ENCODE measurements at regions not wholly inside any gene's neighbourhood (a gene's known extent, or its start where the extent isn't known, plus 50 kb on each side); places are given as distances from the start of the nearest gene placed in this dataset.

DNA sequence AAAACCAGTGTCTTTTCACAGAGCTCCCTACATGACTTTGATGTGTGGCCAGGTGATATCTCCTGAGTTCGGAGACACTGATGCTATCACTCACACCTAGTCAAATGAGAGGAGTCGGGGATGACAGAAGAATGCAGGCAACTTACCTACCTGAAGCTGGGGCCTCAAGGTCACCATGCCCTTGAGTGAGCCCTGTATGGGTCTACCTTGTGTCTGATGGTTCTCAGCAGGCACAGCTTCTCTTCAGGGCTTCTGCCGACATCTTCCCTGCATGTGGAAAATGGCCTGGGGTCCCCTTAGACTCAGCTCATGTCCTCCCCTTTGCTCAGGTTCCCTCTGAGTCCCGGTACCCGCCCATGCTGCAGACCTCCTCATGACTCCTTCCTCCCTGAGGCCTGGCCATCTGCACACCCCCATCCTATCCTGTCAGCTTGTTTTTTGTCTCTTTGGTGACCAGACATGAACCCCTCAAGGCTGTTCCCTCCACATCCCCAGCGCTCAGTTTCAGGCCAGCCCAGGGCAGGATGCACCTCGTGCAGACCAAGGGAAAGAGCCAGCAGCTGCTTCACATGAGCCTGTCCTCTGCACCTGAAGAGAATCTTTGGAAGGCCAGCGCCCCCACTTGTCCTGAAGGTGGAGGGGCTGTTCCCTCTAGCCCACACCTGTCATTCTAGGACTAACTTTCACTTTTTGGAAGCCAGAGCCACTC lies 74.6 kb upstream of the GDF10 start:
- DNase-seq, result no peak

- DNase-seq, result no peak
Measured at GRCh38 chr10:47225928-47226645, 73.9 kb upstream of the GDF10 start.

- no peak for DNase-seq
Measured at GRCh38 chr10:47230482-47230881, 69.5 kb upstream of the GDF10 start.

DNA sequence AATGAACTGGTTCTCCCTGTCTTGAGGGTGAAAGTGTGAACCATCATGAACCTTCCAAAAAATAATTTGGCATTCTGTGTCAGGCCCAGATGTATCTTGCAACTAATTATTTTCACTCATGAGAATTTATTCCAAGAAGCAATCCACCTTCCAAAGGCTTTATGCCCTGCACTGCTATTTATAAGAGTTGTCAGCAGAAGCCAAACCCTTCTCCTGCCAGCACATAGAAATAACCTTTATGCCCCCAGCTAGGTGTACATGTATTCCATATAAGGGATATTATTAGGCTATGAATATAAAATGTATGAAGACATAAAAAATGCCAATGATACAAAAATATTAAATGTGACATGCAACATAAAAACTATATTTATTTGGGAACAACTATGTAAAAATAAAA lies 69.0 kb upstream of the GDF10 start:
- no peak for DNase-seq

- no peak for DNase-seq
Measured at GRCh38 chr10:47231414-47231813, 68.6 kb upstream of the GDF10 start.

DNA sequence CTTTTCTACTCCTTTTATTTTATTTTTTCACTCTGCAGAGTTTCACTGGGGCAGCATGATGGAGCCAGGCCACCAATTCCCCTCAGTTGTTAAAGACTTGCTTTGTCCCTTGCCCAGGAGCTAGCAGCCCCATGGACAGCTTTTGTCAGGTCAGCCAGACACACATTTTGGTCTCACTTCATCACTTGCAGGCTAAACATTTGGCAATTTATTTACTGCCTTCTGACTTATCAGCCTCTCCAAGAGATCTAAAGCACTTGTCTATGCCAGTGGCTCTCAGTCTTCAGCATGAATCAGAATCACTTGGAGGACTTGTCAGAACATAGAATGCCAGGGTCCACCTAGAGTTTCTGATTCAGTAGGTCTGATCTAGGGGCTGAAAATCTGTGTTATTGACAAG lies 66.4 kb upstream of the GDF10 start:
- no peak for DNase-seq

- no peak for DNase-seq
Measured at GRCh38 chr10:47235484-47235883, 64.5 kb upstream of the GDF10 start.

DNA sequence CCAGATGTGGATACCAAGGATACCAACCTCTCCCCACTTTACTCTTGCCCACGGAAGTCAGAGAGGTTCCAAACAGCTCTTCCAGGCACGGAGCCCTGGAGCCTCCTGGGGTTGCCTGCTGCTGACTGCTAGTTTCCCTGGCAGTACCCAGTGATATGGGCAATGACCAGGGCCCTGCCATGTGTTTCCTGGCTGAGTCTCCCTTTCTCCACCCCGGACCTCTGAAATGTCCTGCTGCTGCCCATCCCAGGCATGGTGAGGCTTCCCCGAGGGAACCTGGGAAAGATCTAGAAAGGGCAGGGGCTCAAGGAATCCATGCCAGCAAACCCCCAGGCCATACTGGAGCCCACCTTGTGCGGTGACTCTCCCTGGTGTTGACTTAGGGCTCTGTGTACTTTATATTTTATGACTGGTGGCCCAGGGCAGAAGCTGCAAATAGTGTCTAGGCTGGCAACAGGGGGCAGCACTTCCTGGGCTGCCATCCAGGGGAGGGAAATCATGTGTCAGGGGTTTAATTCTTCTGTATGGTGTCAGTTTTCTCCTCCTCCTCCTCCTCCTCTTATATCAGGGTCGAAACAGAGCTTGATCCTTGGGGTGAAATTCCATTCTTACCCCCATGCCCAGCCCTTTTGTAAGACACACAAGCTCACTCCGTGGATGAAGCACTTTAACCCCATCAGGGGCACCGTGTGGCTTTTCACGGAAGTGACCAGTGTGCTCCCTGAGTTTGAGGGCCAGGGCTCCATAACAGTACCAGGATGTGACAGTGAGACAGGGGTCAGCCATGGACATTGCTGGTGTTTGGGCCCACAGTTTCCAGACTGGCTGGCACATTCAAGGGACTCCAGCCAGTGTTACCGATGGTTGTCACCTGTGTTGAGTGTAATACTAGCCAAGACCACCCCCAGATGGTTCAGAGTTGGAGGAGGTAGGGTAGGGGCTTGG lies 62.4 kb upstream of the GDF10 start:
- no peak for DNase-seq

DNA sequence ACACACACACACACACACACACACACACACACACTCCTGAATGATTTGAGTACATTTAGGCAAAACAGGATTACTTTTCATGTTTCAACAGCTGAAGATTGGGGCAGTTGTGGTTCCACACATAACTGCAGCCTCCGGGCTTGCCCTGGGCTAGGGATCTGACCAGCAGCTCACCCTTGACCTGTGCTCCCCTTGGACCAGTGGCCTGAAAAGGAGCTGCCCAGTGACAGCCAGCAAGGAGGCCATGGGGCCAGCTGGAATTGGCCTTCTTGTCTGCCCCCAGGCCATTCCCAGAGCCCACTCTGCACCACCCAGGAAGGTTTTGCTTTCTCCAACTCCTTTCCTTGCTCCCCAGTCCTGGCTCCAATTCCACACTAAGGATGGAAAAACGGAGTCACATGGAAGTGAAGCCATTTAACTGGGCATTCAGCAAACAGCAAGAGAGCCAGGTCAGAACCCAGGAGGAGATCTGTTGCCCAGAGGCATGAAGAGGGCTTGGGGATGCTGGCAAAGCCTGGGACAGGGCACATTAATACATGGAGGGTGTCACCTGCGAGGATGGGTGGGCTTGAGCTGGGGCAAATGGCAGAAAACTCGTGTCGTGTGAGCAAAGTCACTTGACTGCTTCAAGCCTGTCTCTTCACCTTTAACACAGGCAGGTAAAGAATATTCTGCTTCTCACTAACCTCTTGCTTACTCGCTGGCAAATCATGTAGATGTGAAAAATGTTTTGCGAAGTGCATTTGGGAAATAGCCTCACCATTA lies 61.5 kb upstream of the GDF10 start:
- DNase-seq, result no peak

DNA sequence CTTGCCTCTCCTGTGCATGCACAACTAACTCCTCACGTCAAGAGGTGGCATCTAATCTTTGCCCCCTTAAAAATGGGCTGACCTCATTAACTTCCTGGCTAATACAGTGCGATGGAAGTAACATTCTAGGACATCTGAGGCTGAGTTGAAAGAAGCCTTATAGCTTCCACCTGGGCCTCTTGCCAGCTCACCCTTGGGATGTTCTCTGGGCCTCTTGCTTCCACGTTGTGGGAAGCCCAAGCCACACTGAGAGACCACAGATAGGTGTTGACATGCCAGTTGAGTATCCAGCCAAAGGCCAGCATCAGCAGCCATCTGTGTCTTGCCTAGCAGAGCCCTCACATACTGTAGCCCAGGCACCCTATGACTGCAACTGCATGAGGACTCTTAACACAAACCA lies 60.8 kb upstream of the GDF10 start:
- DNase-seq, result no peak

- no peak for DNase-seq
Measured at GRCh38 chr10:47240173-47240572, 59.8 kb upstream of the GDF10 start.

DNA sequence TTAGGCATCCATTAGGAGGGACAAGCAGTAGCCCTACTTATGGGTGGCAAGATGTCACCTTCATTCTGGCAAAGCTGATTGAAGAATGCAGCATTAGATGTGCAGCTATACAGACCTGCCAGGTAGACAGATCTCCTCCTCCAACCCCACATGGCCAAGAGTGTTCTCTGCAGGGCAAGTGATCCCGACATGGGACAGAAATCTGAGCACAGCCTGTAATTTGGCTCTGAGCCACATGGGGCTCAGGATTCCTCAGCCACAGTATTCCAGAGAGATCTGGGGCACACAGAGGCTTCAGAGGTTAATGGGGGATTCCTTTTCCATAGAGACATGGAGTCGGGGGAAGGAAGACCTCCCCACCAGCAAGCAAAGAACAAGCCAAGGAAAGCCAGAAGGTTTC lies 58.7 kb upstream of the GDF10 start:
- DNase-seq, result no peak

DNA sequence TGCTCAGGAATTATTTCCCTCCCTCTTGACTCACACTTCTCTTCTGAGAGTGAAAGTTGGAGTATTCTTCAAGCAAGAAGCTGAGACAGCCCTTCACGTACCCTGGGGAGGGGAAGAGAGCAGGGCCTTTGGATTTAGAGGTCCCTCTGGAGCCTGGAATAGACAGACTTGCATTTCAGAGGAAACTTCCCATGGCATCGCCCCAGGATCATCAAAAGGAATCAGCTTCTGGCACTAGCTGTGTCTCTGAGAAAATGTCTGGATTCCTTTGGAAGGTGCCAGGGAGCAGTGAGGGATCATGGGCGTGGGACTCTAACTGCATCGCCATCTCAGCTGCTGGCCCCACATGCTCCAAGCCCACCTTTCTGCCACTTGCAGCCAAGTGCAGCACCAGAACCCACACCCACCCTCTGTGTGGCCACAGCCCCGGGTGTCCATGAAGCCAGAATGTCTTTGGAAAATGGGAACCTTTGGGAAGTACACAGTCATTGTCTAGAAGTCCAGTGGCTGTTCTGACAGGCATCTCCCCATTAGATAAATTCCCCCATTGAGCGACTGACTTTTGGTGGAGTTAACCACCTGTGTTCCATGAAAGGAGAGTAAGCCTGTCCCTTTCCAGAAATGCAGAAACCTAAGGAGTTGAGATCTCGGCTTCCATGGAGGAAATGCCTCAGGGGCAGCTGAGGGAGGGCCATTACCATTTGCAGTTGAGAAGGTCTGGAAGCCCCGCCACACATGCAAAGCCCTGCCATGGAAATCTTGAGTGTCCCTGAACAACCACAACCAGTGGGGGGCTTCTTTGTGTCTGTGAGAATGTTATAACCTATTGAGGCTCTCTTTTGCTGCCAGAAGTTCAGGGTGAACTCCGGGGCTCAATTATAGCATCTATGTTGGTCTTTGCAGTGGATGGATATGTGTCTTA lies 57.8 kb upstream of the GDF10 start:
- DNase-seq, result no peak

DNA sequence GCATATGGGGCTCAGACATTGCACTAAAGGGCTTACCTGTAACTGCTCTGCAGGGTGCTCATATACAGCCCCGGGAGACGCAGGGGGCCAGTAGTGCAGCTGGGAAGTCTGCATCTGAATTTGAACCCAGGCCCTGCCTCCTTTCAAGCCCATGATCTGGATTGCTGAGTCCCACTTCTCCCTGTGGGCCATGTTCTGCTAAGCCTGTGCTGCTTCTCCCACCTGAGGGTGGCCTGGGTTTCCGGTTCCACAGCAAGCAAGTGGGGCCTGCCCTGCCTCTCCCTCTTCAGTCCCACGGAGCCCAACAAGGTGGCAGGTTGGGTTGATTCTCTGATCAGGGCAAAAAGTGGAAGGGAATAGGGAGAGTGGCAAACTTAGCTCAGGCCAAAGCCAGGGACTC lies 56.6 kb upstream of the GDF10 start:
- no peak for DNase-seq

DNA sequence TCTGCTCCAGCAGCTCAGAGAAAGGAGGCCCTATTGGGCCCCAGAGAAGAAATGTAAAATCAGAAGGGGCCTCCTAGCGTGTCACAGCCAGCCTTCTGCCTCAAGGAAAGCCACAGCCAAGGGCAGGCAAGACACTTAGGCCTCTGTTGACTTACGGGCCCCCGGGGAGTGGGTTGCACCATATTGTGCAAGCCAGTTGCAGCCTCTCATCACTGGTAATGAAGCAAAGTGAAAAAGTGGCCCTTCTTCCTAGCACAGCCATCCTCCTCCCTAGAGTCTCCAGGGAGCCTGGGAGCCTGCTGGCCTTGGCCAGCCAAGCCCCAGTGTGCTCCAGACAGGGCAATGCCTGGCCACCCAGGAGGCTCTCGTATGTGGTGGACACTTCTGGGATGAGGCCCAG lies 56.2 kb upstream of the GDF10 start:
- DNase-seq, result no peak

DNA sequence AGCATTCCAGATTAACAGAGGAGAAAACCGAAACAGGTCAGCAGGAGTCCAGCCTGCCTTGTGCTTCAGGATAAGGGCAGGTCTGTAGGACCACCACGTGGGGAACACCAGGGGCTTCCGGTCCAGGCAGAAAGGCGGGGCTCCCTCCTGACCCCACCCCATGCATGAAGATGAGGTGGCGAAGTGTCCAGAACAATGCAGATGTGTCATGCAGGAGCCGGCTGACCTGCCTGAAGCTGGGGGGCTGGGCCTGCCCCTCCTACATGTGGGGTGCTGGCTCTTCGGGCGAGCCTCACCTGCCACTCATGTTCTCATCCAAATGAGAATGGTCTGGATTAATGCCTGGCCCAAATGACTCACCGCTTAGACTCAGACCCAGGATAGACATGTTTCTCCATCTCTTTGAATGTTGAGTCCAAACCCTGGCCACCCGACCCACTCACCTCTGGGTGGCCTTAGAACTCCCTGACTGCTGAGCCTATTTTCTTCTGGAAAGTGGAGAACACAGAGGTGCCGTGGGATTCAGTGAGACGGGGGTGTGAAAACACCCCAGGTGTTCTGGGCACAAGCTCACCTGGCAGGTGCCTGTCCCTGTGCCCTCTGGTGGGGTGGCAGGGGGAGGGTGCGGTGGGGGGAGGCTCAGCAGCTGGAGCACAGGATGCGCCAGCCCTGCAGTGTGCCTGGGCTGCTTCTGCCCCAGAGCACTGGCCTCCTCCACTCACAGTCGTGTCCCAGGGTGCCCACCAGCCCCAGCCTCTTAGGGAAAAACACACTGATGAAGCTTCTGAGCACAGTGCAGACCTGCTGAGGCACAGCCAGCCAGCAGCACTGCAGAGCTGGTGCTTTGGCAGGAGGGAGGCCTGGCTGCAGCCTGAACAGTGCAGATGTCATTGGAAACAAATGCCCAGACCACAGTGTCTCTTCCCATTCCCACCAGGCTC lies 55.2 kb upstream of the GDF10 start:
- DNase-seq, result no peak

GRCh38 chr10:47245731-47246350 lies 54.2 kb upstream of the GDF10 start:
- DNase-seq, result no peak

- no peak for DNase-seq
Measured at GRCh38 chr10:47246406-47247147, 53.4 kb upstream of the GDF10 start.
